Parathyroid adenoma (tissue), 2 donors: ENCODE measurements at regions not wholly inside any gene's neighbourhood (a gene's known extent, or its start where the extent isn't known, plus 50 kb on each side); places are given as distances from the start of the nearest gene placed in this dataset.
"Not testable (repeated sequence)": the region's sequence is repeated elsewhere in the genome, so short reads cannot be mapped to it uniquely, and the experiment has no call there.

Source experiments
- H2AFZ ChIP-seq: fragments of 300-600 bp; sonication (generic); one replicate; pipeline ENCODE4 v1.7.0; 2017; ENCODE audit warnings: antibody characterized with exemption, mild to moderate bottlenecking
- H3K27ac ChIP-seq: fragments of 300-600 bp; sonication (generic); one replicate; pipeline ENCODE4 v1.7.0; 2017
- H3K27me3 ChIP-seq: fragments of 300-600 bp; sonication (generic); one replicate; pipeline ENCODE4 v1.7.0; 2017; ENCODE audit warnings: low read length; ENCODE audit not compliant: control insufficient read depth, insufficient read depth
- H3K36me3 ChIP-seq: fragments of 300-600 bp; sonication (generic); one replicate; pipeline ENCODE4 v1.7.0; 2017; ENCODE audit warnings: low read length; ENCODE audit not compliant: control insufficient read depth, insufficient read depth
- H3K4me1 ChIP-seq: fragments of 300-600 bp; sonication (generic); one replicate; pipeline ENCODE4 v1.7.0; 2017; ENCODE audit warnings: control low read depth
- H3K4me2 ChIP-seq: fragments of 300-600 bp; sonication (generic); one replicate; pipeline ENCODE4 v1.7.0; 2017; ENCODE audit warnings: low read length
- H3K4me3 ChIP-seq: fragments of 300-600 bp; sonication (generic); one replicate; pipeline ENCODE4 v1.7.0; 2017; ENCODE audit warnings: low read depth, low read length
- H3K79me2 ChIP-seq: fragments of 300-600 bp; sonication (generic); one replicate; pipeline ENCODE4 v1.7.0; 2017; ENCODE audit warnings: control low read depth
- H3K9ac ChIP-seq: fragments of 300-600 bp; sonication (generic); one replicate; pipeline ENCODE4 v1.7.0; 2017; ENCODE audit warnings: mild to moderate bottlenecking
- H3K9me3 ChIP-seq: fragments of 300-600 bp; sonication (generic); one replicate; pipeline ENCODE4 v1.7.0; 2017; ENCODE audit warnings: low read length; ENCODE audit not compliant: control insufficient read depth
- TF ChIP-seq, protein P1 (sequence below): fragments of 300-600 bp; sonication (generic); IDR thresholded peaks from one replicate; pipeline ENCODE4 v1.7.0; 2017; ENCODE audit warnings: antibody characterized with exemption, mild to moderate bottlenecking
- donor health status: primary hyperparathyroidism.

- Histone ChIP-seq H3K4me1 (no peaks in the 10 kb centered on the region), H3K36me3 (no peaks in the 10 kb centered on the region), H3K4me3 (no peak overlapping the region), H2AFZ (no peak overlapping the region), H3K9me3 (no peaks in the 10 kb centered on the region), H3K27ac (no peak overlapping the region), H3K4me2 (no peak overlapping the region), H3K9ac (no peak overlapping the region), H3K27me3 (peaks cover 2% of the 10 kb centered on the region), H3K79me2 (no peaks in the 10 kb centered on the region)
- TF ChIP-seq, protein P1, sequence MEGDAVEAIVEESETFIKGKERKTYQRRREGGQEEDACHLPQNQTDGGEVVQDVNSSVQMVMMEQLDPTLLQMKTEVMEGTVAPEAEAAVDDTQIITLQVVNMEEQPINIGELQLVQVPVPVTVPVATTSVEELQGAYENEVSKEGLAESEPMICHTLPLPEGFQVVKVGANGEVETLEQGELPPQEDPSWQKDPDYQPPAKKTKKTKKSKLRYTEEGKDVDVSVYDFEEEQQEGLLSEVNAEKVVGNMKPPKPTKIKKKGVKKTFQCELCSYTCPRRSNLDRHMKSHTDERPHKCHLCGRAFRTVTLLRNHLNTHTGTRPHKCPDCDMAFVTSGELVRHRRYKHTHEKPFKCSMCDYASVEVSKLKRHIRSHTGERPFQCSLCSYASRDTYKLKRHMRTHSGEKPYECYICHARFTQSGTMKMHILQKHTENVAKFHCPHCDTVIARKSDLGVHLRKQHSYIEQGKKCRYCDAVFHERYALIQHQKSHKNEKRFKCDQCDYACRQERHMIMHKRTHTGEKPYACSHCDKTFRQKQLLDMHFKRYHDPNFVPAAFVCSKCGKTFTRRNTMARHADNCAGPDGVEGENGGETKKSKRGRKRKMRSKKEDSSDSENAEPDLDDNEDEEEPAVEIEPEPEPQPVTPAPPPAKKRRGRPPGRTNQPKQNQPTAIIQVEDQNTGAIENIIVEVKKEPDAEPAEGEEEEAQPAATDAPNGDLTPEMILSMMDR, result no peak
Observed at GRCh38 chr5:87781976-87782375, 369.2 kb upstream of the CCNH start.

- Histone ChIP-seq H3K79me2 (no peaks in the 10 kb centered on the region), H3K4me1 (no peaks in the 10 kb centered on the region), H3K27ac (no peak overlapping the region), H3K4me2 (no peak overlapping the region), H3K9me3 (no peaks in the 10 kb centered on the region), H3K27me3 (peaks cover under 1% of the 10 kb centered on the region), H3K36me3 (no peaks in the 10 kb centered on the region), H3K9ac (no peak overlapping the region), H2AFZ (no peak overlapping the region), H3K4me3 (no peak overlapping the region)
- TF ChIP-seq, protein P1, result peak; percentile 80
Observed at GRCh38 chr5:87780831-87781760, 368.4 kb upstream of the CCNH start.

DNA sequence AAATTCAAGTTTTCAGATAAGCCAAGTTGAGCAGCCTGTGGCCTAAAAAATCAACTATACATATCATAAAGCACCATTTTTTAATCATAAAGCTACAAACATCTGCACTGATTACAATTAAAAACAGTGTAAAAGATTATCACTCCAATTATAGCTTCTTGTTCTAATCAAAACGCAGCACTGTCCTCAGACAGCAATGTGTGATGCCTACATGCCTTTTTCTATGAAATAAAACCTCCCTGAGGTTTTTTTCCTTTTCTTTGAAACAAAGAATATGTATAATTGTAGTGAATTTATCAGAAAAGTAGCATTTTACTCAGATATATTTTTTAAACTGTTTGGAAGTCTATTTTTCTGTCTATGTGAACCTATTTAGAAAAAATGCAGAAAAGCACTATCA is 366.1 kb upstream of the CCNH start:
- H3K36me3 ChIP-seq, result no peaks in the 10 kb centered on the region
- H2AFZ ChIP-seq, result no peak overlapping the region
- no peak overlapping the region for H3K4me3 ChIP-seq
- H3K4me2 ChIP-seq, result no peak overlapping the region
- H3K9me3 ChIP-seq, result no peaks in the 10 kb centered on the region
- H3K27ac ChIP-seq, result no peak overlapping the region
- H3K79me2 ChIP-seq, result no peaks in the 10 kb centered on the region
- no peak overlapping the region for H3K9ac ChIP-seq
- no peaks in the 10 kb centered on the region for H3K4me1 ChIP-seq
- no peaks in the 10 kb centered on the region for H3K27me3 ChIP-seq
- TF ChIP-seq, protein P1, result no peak

- TF ChIP-seq, protein P1, result no peak
- Histone ChIP-seq H2AFZ (no peak overlapping the region), H3K9ac (no peak overlapping the region), H3K79me2 (no peaks in the 10 kb centered on the region), H3K36me3 (no peaks in the 10 kb centered on the region), H3K4me2 (no peak overlapping the region), H3K27ac (no peak overlapping the region), H3K9me3 (no peaks in the 10 kb centered on the region), H3K4me1 (no peaks in the 10 kb centered on the region), H3K27me3 (no peaks in the 10 kb centered on the region), H3K4me3 (no peak overlapping the region)
Observed at GRCh38 chr5:87777877-87778276, 365.1 kb upstream of the CCNH start.

DNA sequence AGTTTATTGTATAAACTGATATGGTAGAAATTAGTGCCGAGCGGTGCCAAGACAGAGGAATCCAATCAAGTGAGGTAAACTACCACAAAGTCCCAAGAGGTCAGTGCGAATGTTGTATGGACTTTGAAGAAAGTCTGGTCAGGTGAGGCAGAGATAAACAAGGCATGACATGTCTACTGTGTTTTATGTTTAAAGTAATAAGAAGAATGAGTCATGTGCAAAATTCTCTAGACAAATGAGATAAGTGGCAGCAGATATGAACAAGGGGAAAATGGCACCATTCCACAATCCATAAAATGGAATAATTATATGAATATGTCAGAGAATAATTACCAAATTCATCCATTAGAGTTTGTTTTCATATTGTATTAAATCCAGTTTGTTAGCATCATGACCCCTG is 364.1 kb upstream of the CCNH start:
- no peaks in the 10 kb centered on the region for H3K27me3 ChIP-seq
- TF ChIP-seq, protein P1, result no peak
- H3K27ac ChIP-seq, result no peak overlapping the region
- H3K36me3 ChIP-seq, result no peaks in the 10 kb centered on the region
- no peak overlapping the region for H3K9ac ChIP-seq
- no peak overlapping the region for H2AFZ ChIP-seq
- H3K4me2 ChIP-seq, result no peak overlapping the region
- no peaks in the 10 kb centered on the region for H3K79me2 ChIP-seq
- H3K9me3 ChIP-seq, result no peaks in the 10 kb centered on the region
- no peaks in the 10 kb centered on the region for H3K4me1 ChIP-seq
- H3K4me3 ChIP-seq, result no peak overlapping the region

- not testable (repeated sequence) for H3K4me2 ChIP-seq, H3K4me1 ChIP-seq, H3K9ac ChIP-seq, H3K27ac ChIP-seq, H2AFZ ChIP-seq, H3K36me3 ChIP-seq, H3K27me3 ChIP-seq, H3K79me2 ChIP-seq, H3K4me3 ChIP-seq, H3K9me3 ChIP-seq
Observed at GRCh38 chr5:87776302-87776701, 363.6 kb upstream of the CCNH start.
